Panc1 (cell line): ENCODE measurements at regions not wholly inside any gene's neighbourhood (a gene's known extent, or its start where the extent isn't known, plus 50 kb on each side); places are given as distances from the start of the nearest gene placed in this dataset.

Experiments used
- ATAC-seq: fragments of 200-7000 bp; cut with Tn5 transposase; 2 replicates; pipeline ENCODE4 v1.9.1; 2020; ENCODE audit warnings: mild to moderate bottlenecking, moderate library complexity
- BruUV-seq: library from RNA; stranded (reverse); fragments of 400-500 nt; replicated peaks from 2 replicates; lab custom pipeline; 2021; lab: Mats Ljungman, UMichigan
- CTCF ChIA-PET: fragments of 300-600 bp; sonication (Branson Sonifier 250); formaldehyde crosslinking; loops from one replicate; lab custom pipeline; 2022; ENCODE audit warnings: antibody characterized with exemption; lab: Charles Lee
- POLR2A ChIA-PET: fragments of 300-600 bp; sonication (Branson Sonifier 250); formaldehyde crosslinking; loops from one replicate; lab custom pipeline; 2022; ENCODE audit warnings: antibody characterized with exemption; lab: Charles Lee
- DNase-seq: peaks from one replicate; pipeline ENCODE4 v3.0.0-alpha.2; 2010; ENCODE audit warnings: low read depth, low spot score
- H3K27ac ChIP-seq: 2 replicates; pipeline ENCODE4 v1.5.1; 2011; ENCODE audit warnings: mild to moderate bottlenecking, low read length, inconsistent platforms
- H3K27me3 ChIP-seq: fragments of 200-500 bp; sonication (Bioruptor generic); 2 replicates; pipeline ENCODE4 v1.6.0; 2014; ENCODE audit warnings: low read length, inconsistent platforms; ENCODE audit not compliant: control insufficient read depth, insufficient read depth
- H3K36me3 ChIP-seq: fragments of 200-500 bp; sonication (Bioruptor generic); 2 replicates; pipeline ENCODE4 v1.5.1; 2014; ENCODE audit warnings: inconsistent platforms, mild to moderate bottlenecking, low read length, moderate library complexity; ENCODE audit not compliant: control insufficient read depth, insufficient read depth
- H3K4me1 ChIP-seq: 2 replicates; pipeline ENCODE4 v1.5.1; 2011; ENCODE audit warnings: inconsistent platforms, mild to moderate bottlenecking, low read length, moderate library complexity; ENCODE audit not compliant: control insufficient read depth, insufficient read depth
- H3K4me3 ChIP-seq, 2 experiments: 2 replicates each; pipeline ENCODE4 v1.5.1; 2011 to 2012; ENCODE audit warnings: low read depth in 2 of 2, low read length in 2 of 2, mild to moderate bottlenecking in 2 of 2, inconsistent platforms in 1 of 2, moderate library complexity in 1 of 2
- H3K9me3 ChIP-seq: fragments of 200-500 bp; sonication (Bioruptor generic); 2 replicates; pipeline ENCODE4 v1.5.1; 2014; ENCODE audit warnings: low read depth, mild to moderate bottlenecking, inconsistent platforms, low read length, moderate library complexity; ENCODE audit not compliant: control insufficient read depth, insufficient read depth
- CTCF ChIP-seq: fragments of 450-650 bp; IDR thresholded peaks from 2 replicates; pipeline ENCODE4 v1.5.1; 2017; ENCODE audit warnings: mild to moderate bottlenecking
- POLR2AphosphoS5 ChIP-seq: IDR thresholded peaks from 2 replicates; pipeline ENCODE4 v1.6.1; 2012; ENCODE audit warnings: mild to moderate bottlenecking, low read depth, low read length, moderate library complexity
- REST ChIP-seq, 2 experiments: IDR thresholded peaks; 2 replicates each; pipeline ENCODE4 v1.6.1; 2011 to 2012; ENCODE audit warnings: low read depth in 2 of 2, control low read depth in 1 of 2, low read length in 1 of 2, mild to moderate bottlenecking in 1 of 2, moderate library complexity in 1 of 2; ENCODE audit not compliant: insufficient read depth in 1 of 2
- SIN3A ChIP-seq: IDR thresholded peaks from 2 replicates; pipeline ENCODE4 v1.6.1; 2012; ENCODE audit warnings: low read depth, mild to moderate bottlenecking, low read length, moderate library complexity, borderline replicate concordance; ENCODE audit not compliant: insufficient read depth
- TCF7L2 ChIP-seq: IDR thresholded peaks from 2 replicates; pipeline ENCODE4 v1.6.1; 2011; ENCODE audit warnings: mild to moderate bottlenecking, low read depth, low read length, inconsistent platforms
- in situ Hi-C: cut with HindIII; loops from 2 replicates; pipeline ENCODE4 v1.10.0; 2016; ENCODE audit warnings: low sequenced_read_pairs, low pct_unique_long_range_greater_than_20kb
- intact Hi-C: fragments of 100-400 bp; cut with micrococcal nuclease; formaldehyde crosslinking; loops from one replicate; pipeline ENCODE4 v1.10.0; 2022; ENCODE audit not compliant: unreplicated experiment

- Histone ChIP-seq H3K9me3 (no peaks in the 10 kb centered on the region), H3K4me3 (no peak overlapping the region), H3K4me1 (no peaks in the 10 kb centered on the region; the same call in 1 of the 2 replicates), H3K36me3 (no peaks in the 10 kb centered on the region), H3K27ac (no peak overlapping the region), H3K27me3 (no peaks in the 10 kb centered on the region)
- ChIA-PET POLR2A (no interaction called here), CTCF (no interaction called here)
- BruUV-seq, result no TSS peak
- in situ Hi-C loops, result no loop called here
- no peak for ATAC-seq
- TF ChIP-seq POLR2AphosphoS5, result no peak
- no peak for TF ChIP-seq SIN3A
- TF ChIP-seq TCF7L2, result no peak
- no peak for TF ChIP-seq CTCF
- DNase-seq, result no peak
- intact Hi-C loops, result no loop called here
Measured at GRCh38 chr7:49158321-49158720, 234.0 kb downstream of the CDC14C start.

GRCh38 chr7:49159536-49159935, 235.2 kb downstream of the CDC14C start:
- BruUV-seq, result no TSS peak
- ATAC-seq (no peak), DNase-seq (no peak)
- ChIA-PET CTCF (no interaction called here), POLR2A (no interaction called here)
- in situ Hi-C loops (no loop called here), intact Hi-C loops (no loop called here)
- Histone ChIP-seq H3K36me3 (no peaks in the 10 kb centered on the region), H3K9me3 (no peaks in the 10 kb centered on the region), H3K27ac (no peak overlapping the region), H3K27me3 (no peaks in the 10 kb centered on the region), H3K4me3 (no peak overlapping the region), H3K4me1 (no peaks in the 10 kb centered on the region; the same call in 1 of the 2 replicates)
- TF ChIP-seq CTCF (no peak), REST (IDR thresholded peaks at IDR 0.05; ENCODE audit: insufficient read depth in 1 of 2, low read depth in 2 of 2, low read length in 1 of 2) (no peak), POLR2AphosphoS5 (no peak), TCF7L2 (no peak), SIN3A (no peak)
